Ascending aorta (tissue), 2 donors: ENCODE measurements at regions not wholly inside any gene's neighbourhood (a gene's known extent, or its start where the extent isn't known, plus 50 kb on each side); places are given as distances from the start of the nearest gene placed in this dataset.

ENCODE experiments used
- DNase-seq, 2 donors: peaks; one replicate each; pipeline ENCODE4 v3.0.0-alpha.2; 2019; ENCODE audit warnings: low spot score in 2 of 2
- H3K27ac ChIP-seq, 2 donors: fragments of 200-600 bp; sonication (generic); one replicate each; pipeline ENCODE4 v1.5.1; 2016 to 2017; ENCODE audit warnings: mild to moderate bottlenecking in 1 of 2
- H3K27me3 ChIP-seq: fragments of 200-600 bp; sonication (generic); one replicate; pipeline ENCODE4 v1.5.1; 2017
- H3K36me3 ChIP-seq, 2 donors: fragments of 200-600 bp; sonication (generic); one replicate each; pipeline ENCODE4 v1.5.1; 2016
- H3K4me1 ChIP-seq, 2 donors: fragments of 200-600 bp; sonication (generic); one replicate each; pipeline ENCODE4 v1.5.1; 2016 to 2017; ENCODE audit warnings: mild to moderate bottlenecking in 1 of 2
- H3K4me3 ChIP-seq, 2 donors: fragments of 200-600 bp; sonication (generic); one replicate each; pipeline ENCODE4 v1.5.1; 2016 to 2017; ENCODE audit warnings: mild to moderate bottlenecking in 1 of 2
- H3K9me3 ChIP-seq, 2 donors: fragments of 200-600 bp; sonication (generic); one replicate each; pipeline ENCODE4 v1.5.1; 2016
- intact Hi-C: fragments of 100-400 bp; cut with DNase I; formaldehyde crosslinking; loops from one replicate; pipeline ENCODE4 v1.15.1; 2023
- TF ChIP-seq, protein P1 (sequence below), 3 experiments: fragments of 200-600 bp in 2 of 3; fragments of 450-650 bp in 1 of 3; sonication (generic) in 2 of 3; IDR thresholded peaks; one replicate each; pipeline ENCODE4 v1.5.1; 2016 to 2019; ENCODE audit warnings: antibody characterized with exemption in 3 of 3, mild to moderate bottlenecking in 1 of 3, moderate library complexity in 1 of 3

DNA sequence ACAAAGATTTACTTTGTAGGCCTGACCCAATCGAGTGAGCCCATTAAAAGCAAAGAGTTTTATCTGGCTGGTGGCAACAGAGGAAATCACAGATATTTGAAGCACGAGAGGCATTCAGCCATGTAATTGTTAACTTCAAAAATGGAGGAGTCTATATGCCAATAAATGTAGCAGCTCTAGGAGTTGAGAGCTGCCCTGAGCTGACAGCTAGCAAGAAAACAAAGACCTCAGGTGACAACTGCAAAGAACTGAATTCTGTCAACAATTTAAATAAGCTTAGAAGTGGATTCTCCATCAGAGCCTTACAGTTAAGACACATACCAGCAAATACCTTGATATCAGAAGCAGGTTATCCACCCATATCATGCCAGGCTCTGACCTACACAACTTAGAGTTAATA lies 463.1 kb upstream of the NEGR1 start:
- Histone ChIP-seq H3K4me3 (no peak overlapping the region), H3K36me3 (no peaks in the 10 kb centered on the region), H3K4me1 (no peaks in the 10 kb centered on the region), H3K9me3 (no peaks in the 10 kb centered on the region), H3K27ac (no peak overlapping the region), H3K27me3 (no peaks in the 10 kb centered on the region)
- DNase-seq, result no peak
- intact Hi-C loops, result no loop called here
- TF ChIP-seq, protein P1, sequence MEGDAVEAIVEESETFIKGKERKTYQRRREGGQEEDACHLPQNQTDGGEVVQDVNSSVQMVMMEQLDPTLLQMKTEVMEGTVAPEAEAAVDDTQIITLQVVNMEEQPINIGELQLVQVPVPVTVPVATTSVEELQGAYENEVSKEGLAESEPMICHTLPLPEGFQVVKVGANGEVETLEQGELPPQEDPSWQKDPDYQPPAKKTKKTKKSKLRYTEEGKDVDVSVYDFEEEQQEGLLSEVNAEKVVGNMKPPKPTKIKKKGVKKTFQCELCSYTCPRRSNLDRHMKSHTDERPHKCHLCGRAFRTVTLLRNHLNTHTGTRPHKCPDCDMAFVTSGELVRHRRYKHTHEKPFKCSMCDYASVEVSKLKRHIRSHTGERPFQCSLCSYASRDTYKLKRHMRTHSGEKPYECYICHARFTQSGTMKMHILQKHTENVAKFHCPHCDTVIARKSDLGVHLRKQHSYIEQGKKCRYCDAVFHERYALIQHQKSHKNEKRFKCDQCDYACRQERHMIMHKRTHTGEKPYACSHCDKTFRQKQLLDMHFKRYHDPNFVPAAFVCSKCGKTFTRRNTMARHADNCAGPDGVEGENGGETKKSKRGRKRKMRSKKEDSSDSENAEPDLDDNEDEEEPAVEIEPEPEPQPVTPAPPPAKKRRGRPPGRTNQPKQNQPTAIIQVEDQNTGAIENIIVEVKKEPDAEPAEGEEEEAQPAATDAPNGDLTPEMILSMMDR (IDR thresholded peaks at IDR 0.05), result no peak

DNA sequence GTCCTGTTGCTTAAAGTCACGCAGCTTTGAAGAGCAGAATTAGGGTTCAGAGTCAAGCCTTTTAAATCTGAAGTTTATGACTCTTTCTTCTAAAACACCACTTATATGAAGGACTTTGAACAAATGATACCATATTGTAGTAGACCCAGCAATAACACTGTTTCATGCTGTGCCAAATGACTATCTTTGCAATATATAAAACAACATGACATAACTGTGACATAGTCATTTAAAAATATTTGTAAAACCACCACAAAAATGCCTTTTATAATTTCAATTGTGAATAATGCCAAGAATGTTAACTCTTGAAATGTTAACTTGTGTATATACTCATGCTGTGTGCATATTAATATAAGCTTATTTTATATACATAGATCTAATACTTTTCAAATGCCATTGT lies 452.1 kb upstream of the NEGR1 start:
- intact Hi-C loops, result no loop called here
- Histone ChIP-seq H3K27ac (no peak overlapping the region), H3K36me3 (no peaks in the 10 kb centered on the region), H3K9me3 (peaks cover 0 to 6% of the 10 kb centered on the region in 2 donors), H3K4me1 (no peaks in the 10 kb centered on the region), H3K4me3 (no peak overlapping the region), H3K27me3 (no peaks in the 10 kb centered on the region)
- DNase-seq, result no peak
- TF ChIP-seq, protein P1 (IDR thresholded peaks at IDR 0.05), result no peak

DNA sequence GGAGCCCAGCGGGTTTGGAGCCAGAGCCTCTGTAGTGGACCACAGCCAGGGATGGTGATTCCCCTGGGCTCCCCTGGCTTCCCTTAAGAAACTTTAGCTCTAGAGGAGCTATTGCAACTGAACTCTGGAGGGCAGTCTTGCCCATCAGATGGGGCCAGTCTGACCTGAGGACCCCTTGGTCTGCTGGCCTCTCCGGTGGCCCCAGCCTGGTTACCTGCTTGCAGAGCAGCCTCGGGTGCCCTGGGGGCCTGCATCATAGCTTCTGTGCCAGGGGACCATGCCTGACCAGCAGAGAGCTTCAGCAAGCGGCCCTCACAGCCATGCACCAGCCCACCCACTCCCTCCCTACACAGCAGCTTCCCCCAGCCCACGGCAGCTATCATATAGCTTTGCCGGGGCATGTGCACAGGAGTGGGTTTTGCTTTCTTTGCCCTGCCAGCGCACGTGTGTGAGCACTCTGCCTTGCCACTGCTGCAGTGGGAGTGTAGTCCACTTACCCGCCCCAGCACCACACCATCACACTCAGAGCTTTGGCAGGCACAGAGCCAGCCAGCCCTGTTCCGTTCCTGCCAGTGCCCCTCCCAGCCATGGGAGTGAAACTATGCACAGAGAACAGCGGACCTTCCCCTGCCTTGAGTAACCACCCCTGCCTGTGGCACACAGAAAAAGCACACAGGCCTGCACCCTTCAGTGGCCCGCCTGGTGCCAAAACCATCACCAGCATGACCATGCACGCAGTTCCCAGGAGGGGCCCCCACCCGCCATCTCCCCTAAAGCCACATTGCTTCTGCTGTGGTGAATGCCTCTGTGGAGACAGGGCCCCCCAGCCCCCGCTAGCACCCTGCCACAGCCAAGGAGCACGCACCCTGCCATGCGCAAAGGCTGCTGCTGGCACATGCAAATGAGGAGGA lies 442.9 kb upstream of the NEGR1 start:
- Histone ChIP-seq H3K4me1 (no peaks in the 10 kb centered on the region), H3K9me3 (peaks cover 0 to 5% of the 10 kb centered on the region in 2 donors), H3K4me3 (no peak overlapping the region), H3K27me3 (no peaks in the 10 kb centered on the region), H3K36me3 (no peaks in the 10 kb centered on the region), H3K27ac (no peak overlapping the region)
- TF ChIP-seq, protein P1 (IDR thresholded peaks at IDR 0.05), result no peak
- no peak for DNase-seq
- intact Hi-C loops, result no loop called here

DNA sequence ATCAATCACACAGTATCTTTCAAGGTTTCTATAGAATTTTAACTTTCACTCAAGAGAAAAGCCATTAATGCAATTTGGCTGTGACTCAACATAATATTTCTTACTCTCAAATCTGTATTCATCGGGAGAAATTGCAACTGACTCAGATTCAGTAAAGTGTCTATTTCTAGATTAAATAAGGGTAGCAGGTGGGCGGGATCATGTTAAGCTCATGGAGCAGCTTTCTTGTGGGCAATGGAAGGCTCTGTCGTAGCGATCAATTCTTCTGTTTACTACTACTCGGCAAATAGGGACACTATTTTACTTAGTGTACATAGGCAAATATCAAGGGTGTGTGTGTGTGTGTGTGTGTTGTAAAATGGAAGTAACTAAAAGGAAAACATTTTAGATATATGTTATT lies 423.6 kb upstream of the NEGR1 start:
- Histone ChIP-seq H3K27ac (no peak overlapping the region), H3K27me3 (no peaks in the 10 kb centered on the region), H3K4me1 (no peaks in the 10 kb centered on the region), H3K4me3 (no peak overlapping the region), H3K9me3 (no peaks in the 10 kb centered on the region), H3K36me3 (no peaks in the 10 kb centered on the region)
- DNase-seq, result no peak
- TF ChIP-seq, protein P1 (IDR thresholded peaks at IDR 0.05), result no peak
- intact Hi-C loops, result no loop called here

DNA sequence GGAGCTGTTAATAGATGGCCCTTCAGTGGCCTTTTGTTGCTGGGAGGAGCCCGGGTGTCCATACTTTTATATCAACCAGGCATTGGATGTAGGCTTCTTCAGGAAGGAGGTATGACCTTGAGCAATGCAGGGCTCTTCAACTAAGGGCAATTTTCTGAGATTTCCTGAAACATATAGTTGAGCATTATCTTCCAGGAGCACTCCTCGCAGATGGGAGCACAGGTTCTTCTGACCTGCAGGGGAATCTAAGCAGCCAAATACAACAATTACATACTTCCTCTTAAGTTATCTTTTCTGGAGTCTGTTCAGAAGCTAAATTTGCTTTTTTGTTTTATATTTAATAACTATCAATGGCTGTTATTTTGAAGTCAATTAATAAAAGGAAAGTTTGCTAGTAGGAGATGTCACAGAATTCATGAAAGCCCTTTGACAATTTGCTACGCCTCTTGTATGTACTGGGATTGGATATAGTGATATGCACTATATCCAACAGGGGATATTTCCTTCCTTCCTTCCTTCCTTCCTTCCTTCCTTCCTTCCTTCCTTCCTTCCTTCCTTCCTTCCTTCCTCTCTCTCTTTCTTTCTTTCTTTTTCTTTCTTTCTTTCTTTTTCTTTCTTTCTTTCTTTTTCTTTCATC lies 422.6 kb upstream of the NEGR1 start:
- Histone ChIP-seq H3K4me3 (no peak overlapping the region), H3K4me1 (no peaks in the 10 kb centered on the region), H3K27ac (no peak overlapping the region), H3K27me3 (no peaks in the 10 kb centered on the region), H3K36me3 (no peaks in the 10 kb centered on the region), H3K9me3 (no peaks in the 10 kb centered on the region)
- DNase-seq, result no peak
- intact Hi-C loops, result no loop called here
- TF ChIP-seq, protein P1 (IDR thresholded peaks at IDR 0.05), result no peak
